ENCODE measurements at regions not wholly inside any gene's neighbourhood (a gene's known extent, or its start where the extent isn't known, plus 50 kb on each side); places are given as distances from the start of the nearest gene placed in this dataset.
A peak's percentile ranks its signal among the peaks of the same experiment; 100 is the strongest.
"Not testable (repeated sequence)": the region's sequence is repeated elsewhere in the genome, so short reads cannot be mapped to it uniquely, and the experiment has no call there.

- no peak for DNase-seq
Observed at GRCh38 chrX:39487969-39488330, 609.8 kb downstream of the BCOR start.

DNA sequence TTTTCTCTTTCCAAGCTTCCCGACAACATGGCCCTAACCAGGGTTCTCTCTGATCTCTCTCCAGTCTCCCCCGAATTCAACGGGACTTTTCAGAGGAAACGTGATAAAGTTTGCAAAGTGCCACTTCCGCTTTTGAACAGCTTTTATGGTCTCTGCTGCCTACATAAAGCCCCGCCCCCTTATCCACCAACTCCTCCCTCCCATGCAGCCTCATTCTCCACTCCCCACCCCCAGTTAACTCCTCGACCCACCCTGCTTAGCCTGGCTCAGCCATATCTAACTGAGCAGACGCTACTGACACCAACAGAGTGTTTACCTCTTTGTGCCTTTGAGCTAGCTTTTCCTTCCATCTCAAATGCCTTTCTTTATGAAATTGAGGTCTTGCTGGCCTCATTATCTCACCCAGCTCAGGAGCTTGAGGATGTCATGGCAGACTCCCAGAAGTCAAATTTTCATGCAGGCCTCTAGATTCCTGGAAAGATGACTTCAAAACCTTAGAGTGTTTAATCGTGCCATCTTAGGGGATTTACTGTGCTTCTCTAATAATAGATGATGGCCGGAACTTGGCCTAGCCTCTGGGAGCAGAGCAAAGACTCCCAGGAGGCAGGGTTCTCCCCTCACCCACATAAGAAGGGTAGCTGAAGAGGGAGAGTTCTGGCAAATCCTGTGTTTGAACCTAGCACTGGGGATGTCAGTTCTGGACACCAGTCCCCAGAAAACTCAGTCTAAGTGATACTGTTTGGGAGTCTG, 606.0 kb downstream of the BCOR start:
- DNase-seq = peak; percentile 73

DNA sequence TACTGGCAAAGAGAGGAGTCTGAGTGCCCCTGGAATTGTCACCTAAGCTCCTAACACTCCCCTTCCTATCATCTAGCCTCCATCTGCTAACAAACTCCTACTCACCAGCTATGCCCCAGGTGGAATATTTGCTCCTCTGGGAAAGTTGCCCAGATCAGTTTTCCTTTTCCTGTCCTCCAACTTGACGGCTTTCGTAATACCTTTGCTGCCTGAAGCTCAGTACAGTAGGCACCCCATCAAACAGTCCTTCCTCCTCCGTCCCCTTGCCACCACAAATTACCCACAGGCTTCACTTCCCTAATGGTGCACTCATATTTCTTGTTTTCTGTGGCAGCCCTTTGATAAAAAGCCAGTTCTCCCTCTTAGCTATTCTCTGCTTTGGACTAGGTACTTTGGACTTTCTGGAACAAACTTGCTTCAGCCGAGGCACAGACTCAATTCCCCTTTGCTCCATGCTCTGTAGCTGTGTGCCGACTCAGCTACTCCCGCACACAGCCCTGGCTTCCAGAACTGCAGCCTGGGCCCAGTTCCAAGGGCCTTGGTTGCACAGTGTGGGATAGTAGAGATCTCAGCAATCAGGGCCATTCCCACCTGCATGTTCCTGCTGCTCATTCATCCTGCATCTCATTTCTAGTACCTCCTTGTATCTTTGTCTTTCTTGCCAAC, 605.1 kb downstream of the BCOR start:
- no peak for DNase-seq

GRCh38 chrX:39493168-39493567, 604.6 kb downstream of the BCOR start:
- DNase-seq = no peak

DNA sequence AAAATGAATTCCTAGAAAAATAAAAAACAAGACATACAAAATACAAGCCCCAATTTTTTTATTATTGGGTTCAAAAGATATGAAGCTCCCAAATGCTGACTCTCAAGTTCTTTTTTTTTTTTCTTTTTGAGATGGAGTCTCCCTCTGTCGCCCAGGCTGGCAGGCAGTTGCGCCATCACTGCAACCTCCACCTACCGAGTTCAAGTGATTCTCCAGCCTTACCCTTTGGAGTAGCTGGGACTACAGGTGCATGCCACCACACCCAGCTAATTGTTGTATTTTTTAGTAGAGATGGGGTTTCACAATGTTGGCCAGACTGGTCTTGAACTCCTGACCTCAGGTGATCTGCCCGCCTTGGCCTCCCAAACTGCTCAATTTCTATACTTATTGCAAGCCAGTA, 600.6 kb downstream of the BCOR start:
- not testable (repeated sequence) for DNase-seq

DNA sequence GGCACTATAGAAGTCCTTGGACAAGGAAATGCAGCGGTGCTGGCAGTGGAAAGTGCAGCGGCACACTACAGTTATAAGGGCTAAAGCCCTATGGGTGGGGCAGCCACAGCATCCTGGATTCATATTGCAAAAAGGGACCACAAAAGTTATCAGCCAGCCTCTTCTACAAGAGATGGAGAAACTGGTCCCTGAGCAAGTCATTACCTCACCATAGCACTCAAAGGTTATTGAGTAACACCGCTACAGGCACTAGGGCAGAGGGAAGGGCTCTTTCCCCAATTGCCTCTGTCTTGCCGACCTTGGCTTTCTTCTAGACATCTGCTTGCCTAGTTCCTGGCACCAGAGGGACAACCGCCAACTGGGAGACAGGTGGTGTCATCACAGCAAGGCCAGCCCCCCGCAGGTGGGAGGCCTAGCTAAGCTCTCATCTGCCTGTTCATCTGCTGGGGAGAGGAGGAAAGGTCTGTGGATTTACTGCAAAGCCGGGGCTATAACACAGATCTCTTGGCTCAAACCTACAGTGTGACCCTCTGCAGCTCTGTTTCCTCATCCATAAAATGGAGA, 600.0 kb downstream of the BCOR start:
- no peak for DNase-seq

- no peak for DNase-seq
Observed at GRCh38 chrX:39499996-39500395, 597.8 kb downstream of the BCOR start.

GRCh38 chrX:39501822-39502221, 595.9 kb downstream of the BCOR start:
- no peak for DNase-seq

DNA sequence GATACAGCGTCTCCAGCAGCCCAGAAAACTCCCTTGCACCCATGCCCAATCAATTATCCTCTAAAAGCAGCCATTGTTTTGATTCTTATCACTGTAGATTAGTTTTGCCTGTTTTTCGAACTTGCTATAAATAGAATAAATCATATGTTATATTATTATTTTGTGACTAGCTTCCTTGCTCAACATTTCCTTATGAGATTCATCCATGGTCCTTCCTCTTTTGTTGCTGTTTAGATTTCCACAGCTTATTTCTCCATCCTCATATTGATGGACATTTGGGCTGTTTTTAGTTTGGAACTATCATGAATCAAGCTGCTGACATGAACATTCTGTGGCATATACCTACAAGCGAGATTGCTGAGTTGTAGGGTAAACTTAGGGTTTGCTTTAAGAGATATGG, 595.3 kb downstream of the BCOR start:
- no peak for DNase-seq

- DNase-seq = no peak
Observed at GRCh38 chrX:39504227-39504626, 593.5 kb downstream of the BCOR start.

DNA sequence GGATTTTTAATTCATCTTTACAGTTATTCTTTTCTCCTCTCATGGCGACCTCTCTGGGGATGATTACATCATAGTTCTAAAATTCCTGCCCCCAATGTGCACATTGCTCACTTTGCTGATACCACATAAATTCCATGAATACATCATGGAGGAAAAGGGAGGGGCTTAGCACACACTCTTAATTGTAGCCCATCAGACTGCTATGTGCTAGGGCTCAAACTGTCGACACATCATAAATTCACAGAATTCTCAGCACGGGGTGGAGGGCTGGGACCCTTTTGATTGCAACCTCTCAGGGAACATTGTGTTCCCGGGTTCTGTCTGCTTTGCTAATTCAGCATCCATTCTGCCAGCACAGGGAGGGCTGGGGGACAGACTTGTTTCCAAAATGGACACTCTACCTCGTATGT, 592.9 kb downstream of the BCOR start:
- DNase-seq = no peak

DNA sequence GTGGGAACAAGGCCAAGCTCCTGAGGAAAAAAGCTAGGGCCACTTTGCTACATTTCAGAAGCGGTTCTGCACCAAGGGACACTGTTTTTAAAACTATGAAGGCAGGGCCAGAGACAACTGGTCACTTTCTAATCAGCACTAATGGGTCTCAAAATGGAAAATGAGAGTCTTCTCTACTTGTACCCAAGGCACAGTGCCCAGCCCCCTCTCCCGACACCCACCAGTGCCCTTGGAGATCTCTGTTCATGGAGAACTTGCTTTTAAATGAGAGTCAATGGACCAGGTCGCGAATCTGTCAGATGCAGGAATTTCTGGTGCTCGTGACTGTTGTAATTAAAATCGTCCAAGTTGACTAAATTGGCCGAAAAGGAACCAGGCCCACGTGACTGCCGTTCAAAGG, 591.6 kb downstream of the BCOR start:
- DNase-seq = no peak

- no peak for DNase-seq
Observed at GRCh38 chrX:39507034-39507433, 590.7 kb downstream of the BCOR start.

GRCh38 chrX:39507617-39508299, 590.0 kb downstream of the BCOR start:
- DNase-seq = no peak

DNA sequence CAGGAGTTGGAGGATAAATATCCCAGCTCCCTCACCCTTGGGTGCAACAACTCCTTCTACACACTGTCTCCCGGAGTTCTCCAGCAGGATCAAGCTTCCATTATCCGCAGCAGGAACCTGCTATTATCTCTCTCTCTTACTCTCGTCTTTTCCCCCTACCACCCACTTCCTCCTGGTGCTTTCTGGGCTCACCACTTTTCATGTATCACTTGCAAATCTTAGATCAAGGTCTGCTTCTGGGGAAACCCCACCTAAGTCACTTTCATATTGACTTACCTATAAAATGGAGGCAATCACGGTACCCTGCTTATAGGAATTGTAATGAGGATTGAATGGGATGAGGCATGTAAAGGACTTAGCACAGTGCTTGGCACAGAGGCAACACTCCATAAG, 589.5 kb downstream of the BCOR start:
- DNase-seq = peak; percentile 17

GRCh38 chrX:39509157-39509556, 588.6 kb downstream of the BCOR start:
- no peak for DNase-seq

- DNase-seq = no peak
Observed at GRCh38 chrX:39513836-39514235, 583.9 kb downstream of the BCOR start.

DNA sequence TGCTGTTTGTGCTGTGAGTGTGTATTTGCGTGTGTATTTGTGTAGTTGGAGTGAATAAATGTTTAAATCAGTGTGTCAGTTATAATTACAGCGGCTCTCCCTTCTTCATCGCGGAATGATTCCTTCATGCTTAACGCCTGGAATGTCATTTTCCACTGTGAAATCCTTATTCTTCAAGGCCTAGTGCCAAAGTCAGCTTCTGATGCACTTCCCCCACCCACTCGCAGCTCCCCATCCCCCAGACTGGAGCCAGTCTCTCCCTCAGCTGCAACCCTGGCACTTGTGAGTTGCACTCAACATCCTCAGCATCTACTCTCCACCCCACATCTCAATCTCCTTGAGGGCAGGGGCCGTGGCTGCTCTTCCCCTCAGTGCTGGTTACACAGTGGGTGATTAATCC, 583.0 kb downstream of the BCOR start:
- no peak for DNase-seq

- no peak for DNase-seq
Observed at GRCh38 chrX:39516427-39516841, 581.3 kb downstream of the BCOR start.

GRCh38 chrX:39518476-39519029, 579.2 kb downstream of the BCOR start:
- DNase-seq = no peak

DNA sequence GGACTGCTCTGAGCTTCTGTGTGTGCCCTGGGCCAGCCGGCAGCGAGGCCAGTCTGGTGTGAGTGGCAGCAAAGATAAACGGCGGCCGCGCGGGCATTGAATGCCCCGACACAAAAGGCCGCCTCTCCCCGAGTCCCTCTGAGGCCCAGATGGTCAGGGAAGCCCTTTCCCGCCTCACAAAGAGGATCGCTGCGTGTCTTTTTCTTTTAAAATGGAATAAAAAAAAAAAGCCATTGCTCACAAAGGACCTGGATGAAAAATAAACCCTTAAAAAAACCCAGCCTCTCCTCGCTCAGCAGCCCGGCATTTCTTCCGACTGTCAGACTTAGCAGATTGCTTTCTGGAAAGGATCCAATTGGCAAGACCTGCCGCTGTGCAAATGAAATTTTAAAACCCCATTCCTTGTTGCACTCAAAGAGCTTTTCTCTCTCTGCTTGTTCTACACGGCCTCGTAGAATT, 578.7 kb downstream of the BCOR start:
- no peak for DNase-seq

- no peak for DNase-seq
Observed at GRCh38 chrX:39519566-39520301, 578.0 kb downstream of the BCOR start.

DNA sequence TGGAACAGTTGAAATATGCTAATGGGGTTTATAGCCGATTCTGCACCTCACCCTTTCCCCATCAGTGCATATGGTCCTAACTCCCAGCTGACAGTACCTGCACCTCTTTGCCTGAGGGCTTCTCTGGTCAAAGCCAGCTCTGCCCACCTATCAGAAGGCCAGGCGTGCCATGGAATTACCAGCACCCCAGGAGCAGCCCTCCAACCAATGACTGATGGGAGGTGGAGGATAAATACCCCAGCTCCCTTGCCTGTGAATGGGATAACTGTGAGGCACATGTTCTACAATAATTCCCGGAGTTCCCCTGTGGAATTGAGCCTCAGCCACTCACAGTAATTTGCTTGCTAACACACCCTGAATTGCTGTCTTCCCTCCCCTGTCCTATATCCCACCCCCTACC, 572.0 kb downstream of the BCOR start:
- no peak for DNase-seq
